ENCODE measurements at regions not wholly inside any gene's neighbourhood (a gene's known extent, or its start where the extent isn't known, plus 50 kb on each side); places are given as distances from the start of the nearest gene placed in this dataset.

- 51% methylated on average over 2 of the region's 2 CpGs for WGBS, 2 donors
- intact Hi-C loops (cut with DNase I), result no loop called here
Observed at GRCh38 chr13:63546524-63546923, 2130.9 kb upstream of the PCDH20 start.

GRCh38 chr13:63542770-63543169 is 2127.1 kb upstream of the PCDH20 start:
- intact Hi-C loops (cut with DNase I), result no loop called here
- 50 to 75% methylated on average over 1 of the region's 1 CpG for WGBS, 2 donors
- Histone ChIP-seq H3K36me3 (no peaks in the 10 kb centered on the region), H3K9me3 (no peaks in the 10 kb centered on the region), H3K4me1 (no peaks in the 10 kb centered on the region), H3K27me3 (no peaks in the 10 kb centered on the region), H3K4me3 (no peak overlapping the region), H3K27ac (no peak overlapping the region)
- TF ChIP-seq POLR2A (IDR thresholded peaks at IDR 0.05), result no peak
- DNase-seq, result no peak

More at GRCh38 chr13:63546524-63546923, 2130.9 kb upstream of the PCDH20 start:
- DNase-seq, result no peak
- Histone ChIP-seq H3K36me3 (no peaks in the 10 kb centered on the region), H3K9me3 (no peaks in the 10 kb centered on the region), H3K27me3 (no peaks in the 10 kb centered on the region), H3K4me3 (no peak overlapping the region), H3K27ac (no peak overlapping the region), H3K4me1 (no peaks in the 10 kb centered on the region)
- TF ChIP-seq, protein P1, sequence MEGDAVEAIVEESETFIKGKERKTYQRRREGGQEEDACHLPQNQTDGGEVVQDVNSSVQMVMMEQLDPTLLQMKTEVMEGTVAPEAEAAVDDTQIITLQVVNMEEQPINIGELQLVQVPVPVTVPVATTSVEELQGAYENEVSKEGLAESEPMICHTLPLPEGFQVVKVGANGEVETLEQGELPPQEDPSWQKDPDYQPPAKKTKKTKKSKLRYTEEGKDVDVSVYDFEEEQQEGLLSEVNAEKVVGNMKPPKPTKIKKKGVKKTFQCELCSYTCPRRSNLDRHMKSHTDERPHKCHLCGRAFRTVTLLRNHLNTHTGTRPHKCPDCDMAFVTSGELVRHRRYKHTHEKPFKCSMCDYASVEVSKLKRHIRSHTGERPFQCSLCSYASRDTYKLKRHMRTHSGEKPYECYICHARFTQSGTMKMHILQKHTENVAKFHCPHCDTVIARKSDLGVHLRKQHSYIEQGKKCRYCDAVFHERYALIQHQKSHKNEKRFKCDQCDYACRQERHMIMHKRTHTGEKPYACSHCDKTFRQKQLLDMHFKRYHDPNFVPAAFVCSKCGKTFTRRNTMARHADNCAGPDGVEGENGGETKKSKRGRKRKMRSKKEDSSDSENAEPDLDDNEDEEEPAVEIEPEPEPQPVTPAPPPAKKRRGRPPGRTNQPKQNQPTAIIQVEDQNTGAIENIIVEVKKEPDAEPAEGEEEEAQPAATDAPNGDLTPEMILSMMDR (IDR thresholded peaks at IDR 0.05), result no peak
- no peak for TF ChIP-seq POLR2A (IDR thresholded peaks at IDR 0.05)

DNA sequence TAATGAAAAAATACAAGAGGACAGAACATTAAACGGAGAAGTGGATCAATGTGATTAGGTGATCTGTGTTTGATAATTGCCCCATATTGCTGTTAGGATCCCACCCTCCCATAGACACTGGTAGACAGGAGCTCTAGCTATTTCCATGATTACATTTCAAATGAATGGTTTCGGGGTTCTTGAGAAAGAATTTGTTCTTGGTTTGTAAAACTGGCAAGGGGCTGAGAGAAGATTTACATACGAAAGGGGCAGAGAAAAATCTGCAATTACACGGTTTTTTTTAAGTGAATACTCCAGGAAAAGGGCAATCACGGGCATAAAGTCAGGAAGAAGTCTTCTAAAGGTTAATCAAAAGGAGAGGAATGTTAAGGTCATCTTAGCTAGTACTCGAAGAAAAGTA is 2125.7 kb upstream of the PCDH20 start:
- TF ChIP-seq POLR2A (IDR thresholded peaks at IDR 0.05), result no peak
- TF ChIP-seq, protein P1 (IDR thresholded peaks at IDR 0.05), result no peak
- intact Hi-C loops (cut with DNase I), result no loop called here

GRCh38 chr13:63540061-63540460 is 2124.4 kb upstream of the PCDH20 start:
- Histone ChIP-seq H3K36me3 (no peaks in the 10 kb centered on the region), H3K27ac (no peak overlapping the region), H3K4me3 (no peak overlapping the region), H3K4me1 (no peaks in the 10 kb centered on the region), H3K27me3 (no peaks in the 10 kb centered on the region), H3K9me3 (no peaks in the 10 kb centered on the region)
- intact Hi-C loops (cut with DNase I), result no loop called here
- no peak for DNase-seq
- WGBS, 2 donors, result 4 to 13% methylated on average over 1 of the region's 1 CpG
- TF ChIP-seq POLR2A (IDR thresholded peaks at IDR 0.05), result no peak
- TF ChIP-seq, protein P1 (IDR thresholded peaks at IDR 0.05), result no peak

More for the DNA sequence above, 2125.7 kb upstream of the PCDH20 start:
- Histone ChIP-seq H3K27ac (no peak overlapping the region), H3K27me3 (no peaks in the 10 kb centered on the region), H3K36me3 (no peaks in the 10 kb centered on the region), H3K9me3 (no peaks in the 10 kb centered on the region), H3K4me1 (no peaks in the 10 kb centered on the region), H3K4me3 (no peak overlapping the region)
- 39 to 43% methylated on average over 6 of the region's 6 CpGs for WGBS, 2 donors
- no peak for DNase-seq

GRCh38 chr13:63517371-63517770 is 2101.7 kb upstream of the PCDH20 start:
- no peaks in the 10 kb centered on the region for H3K4me1 ChIP-seq
- no peak overlapping the region for H3K27ac ChIP-seq
- TF ChIP-seq, protein P1 (IDR thresholded peaks at IDR 0.05), result no peak
- no peaks in the 10 kb centered on the region for H3K27me3 ChIP-seq
- intact Hi-C loops (cut with DNase I), result no loop called here
- H3K36me3 ChIP-seq, result no peaks in the 10 kb centered on the region
- DNase-seq, result no peak
- no peaks in the 10 kb centered on the region for H3K9me3 ChIP-seq
- 55 to 60% methylated on average over 9 of the region's 9 CpGs for WGBS, 2 donors
- H3K4me3 ChIP-seq, result no peak overlapping the region

- Histone ChIP-seq H3K36me3 (no peaks in the 10 kb centered on the region), H3K4me1 (no peaks in the 10 kb centered on the region), H3K27me3 (no peaks in the 10 kb centered on the region), H3K27ac (no peak overlapping the region), H3K9me3 (peaks cover 0 to 11% (median 0%) of the 10 kb centered on the region in 3 donors), H3K4me3 (no peak overlapping the region)
- TF ChIP-seq POLR2A (IDR thresholded peaks at IDR 0.05), result no peak
- TF ChIP-seq, protein P1 (IDR thresholded peaks at IDR 0.05), result no peak
- DNase-seq, result no peak
- intact Hi-C loops (cut with DNase I), result no loop called here
- WGBS, 2 donors, result 20 to 58% methylated on average over 1 of the region's 1 CpG
Observed at GRCh38 chr13:63516124-63516523, 2100.5 kb upstream of the PCDH20 start.
